K562 (cell line): ENCODE measurements at regions not wholly inside any gene's neighbourhood (a gene's known extent, or its start where the extent isn't known, plus 50 kb on each side); places are given as distances from the start of the nearest gene placed in this dataset.

ENCODE experiments used
- BDP1 ChIP-seq: IDR thresholded peaks from 3 replicates; pipeline ENCODE4 v1.6.1; 2011; ENCODE audit not compliant: insufficient read length, insufficient read depth
- CEBPB ChIP-seq: fragments of 450-650 bp; IDR thresholded peaks from 2 replicates; pipeline ENCODE4 v1.6.1; 2016; ENCODE audit warnings: missing genetic modification characterization, missing compliant biosample characterization
- CEBPG ChIP-seq, 3 experiments: fragments of 200-800 bp in 1 of 3; sonication (Bioruptor generic) in 1 of 3; sonication (generic) in 1 of 3; formaldehyde crosslinking in 1 of 3; IDR thresholded peaks in 2 of 3; conservative IDR thresholded peaks in 1 of 3; 2 replicates each; pipeline versions ENCODE4 v1.6.1 to v1.8.0; 2016 to 2022; ENCODE audit warnings: missing compliant biosample characterization in 2 of 3, missing genetic modification characterization in 2 of 3, mild to moderate bottlenecking in 1 of 3, missing genetic modification reagents in 1 of 3
- CHD1 ChIP-seq: fragments of 200-600 bp; sonication (generic); IDR thresholded peaks from one replicate; pipeline ENCODE4 v1.6.1; 2012; ENCODE audit warnings: mild to moderate bottlenecking, moderate library complexity, low read length, inconsistent platforms
- COPS2 ChIP-seq: fragments of 450-650 bp; conservative IDR thresholded peaks from 2 replicates; pipeline ENCODE4 v1.6.1; 2016; ENCODE audit warnings: mild to moderate bottlenecking, moderate library complexity
- HNRNPL ChIP-seq: fragments of 200-400 bp; formaldehyde crosslinking; IDR thresholded peaks from 2 replicates; pipeline ENCODE4 v1.6.1; 2017; ENCODE audit warnings: low read depth, mild to moderate bottlenecking, low read length
- KDM4B ChIP-seq, 2 experiments: fragments of 450-650 bp in 1 of 2; sonication (generic) in 1 of 2; IDR thresholded peaks; 2 replicates each; pipeline ENCODE4 v1.6.1; 2016 to 2017; ENCODE audit warnings: borderline replicate concordance in 2 of 2, antibody characterized with exemption in 1 of 2, low read depth in 1 of 2, mild to moderate bottlenecking in 1 of 2
- MAZ ChIP-seq, 2 experiments: fragments of 450-650 bp in 1 of 2; sonication (generic) in 1 of 2; formaldehyde crosslinking; IDR thresholded peaks in 1 of 2; conservative IDR thresholded peaks in 1 of 2; 2 replicates each; pipeline versions ENCODE4 v1.4.0 to v1.5.0; 2020; ENCODE audit warnings: mild to moderate bottlenecking in 1 of 2, missing genetic modification reagents in 1 of 2
- NFIC ChIP-seq: fragments of 450-650 bp; IDR thresholded peaks from 2 replicates; pipeline ENCODE4 v1.6.1; 2017; ENCODE audit warnings: mild to moderate bottlenecking, inconsistent platforms
- POLR3A ChIP-seq: IDR thresholded peaks from 2 replicates; pipeline ENCODE4 v1.6.1; 2011; ENCODE audit warnings: borderline replicate concordance, mild to moderate bottlenecking, moderate library complexity; ENCODE audit not compliant: insufficient read length, insufficient read depth; ENCODE audit errors: extremely low read depth
- RBBP5 ChIP-seq: fragments of 200-600 bp; sonication (generic); IDR thresholded peaks from 2 replicates; pipeline ENCODE4 v1.6.1; 2012; ENCODE audit warnings: borderline replicate concordance, mild to moderate bottlenecking, low read length, control low read depth, inconsistent platforms; ENCODE audit not compliant: insufficient read depth, poor library complexity, severe bottlenecking
- STAT5A ChIP-seq: IDR thresholded peaks from 2 replicates; pipeline ENCODE4 v1.6.1; 2012; ENCODE audit warnings: low read length, inconsistent platforms, borderline replicate concordance
- TBP ChIP-seq: optimal IDR thresholded peaks from 2 replicates; pipeline ENCODE3; 2011; ENCODE audit warnings: low read depth, low read length, improper control_type of control experiment
- TEAD4 ChIP-seq, 2 experiments: sonication (generic) in 1 of 2; formaldehyde crosslinking in 1 of 2; IDR thresholded peaks; 2 replicates each; pipeline versions ENCODE4 v1.6.1 to v1.8.0; 2012 to 2022; ENCODE audit warnings: borderline replicate concordance in 1 of 2, inconsistent platforms in 1 of 2, low read length in 1 of 2, mild to moderate bottlenecking in 1 of 2, missing genetic modification reagents in 1 of 2
- TF ChIP-seq, protein P1 (sequence below): fragments of 200-800 bp; sonication (Bioruptor generic); IDR thresholded peaks from 2 replicates; pipeline ENCODE4 v1.6.1; 2016; ENCODE audit warnings: missing genetic modification characterization, missing compliant biosample characterization
- TF ChIP-seq, protein P2 (sequence below): fragments of 250-450 bp; sonication (Bioruptor Pico); IDR thresholded peaks from 2 replicates; pipeline ENCODE4 v1.8.0; 2022; ENCODE audit warnings: inconsistent platforms
- TF ChIP-seq, protein P3 (sequence below): sonication (generic); formaldehyde crosslinking; IDR thresholded peaks from 2 replicates; pipeline ENCODE4 v1.8.1; 2023; ENCODE audit warnings: mild to moderate bottlenecking, missing genetic modification reagents

DNA sequence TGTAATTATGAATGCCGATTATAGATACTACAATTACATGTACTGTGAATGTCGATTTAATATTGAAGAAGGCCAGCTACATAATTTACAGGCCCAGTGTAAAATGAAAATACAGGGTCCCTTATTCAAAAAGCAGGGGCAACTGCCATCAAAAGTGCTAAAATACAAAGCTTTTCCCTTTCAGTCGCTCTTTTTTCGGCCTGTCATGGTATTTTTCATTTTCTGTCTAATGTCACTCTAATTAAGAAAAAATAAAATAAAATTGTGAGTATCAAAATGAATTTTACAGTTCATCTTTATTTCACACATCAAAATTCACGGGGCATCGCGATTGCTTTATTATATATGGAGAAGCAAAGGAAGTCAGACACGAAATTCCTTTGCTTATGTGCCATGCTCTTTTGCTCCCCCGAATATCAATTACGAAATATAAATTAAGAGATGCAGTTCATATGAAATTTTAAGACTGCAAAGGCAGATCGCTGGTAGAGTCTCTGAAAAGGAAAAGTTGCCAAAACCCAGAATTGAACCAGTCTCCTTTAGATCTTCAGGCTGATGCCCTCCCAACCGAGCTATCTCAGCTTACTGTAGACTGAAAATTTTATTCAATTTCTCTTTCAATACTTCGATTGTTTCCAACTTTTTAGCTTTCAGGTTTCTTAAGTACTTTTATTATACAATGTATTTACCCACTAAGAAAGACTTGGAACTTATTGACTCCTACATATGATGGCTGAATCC lies 197.0 kb downstream of the TRIM27 start (continued):
- peak; percentile 64 for TF ChIP-seq CHD1
- TF ChIP-seq POLR3A: peak; percentile 81
- peak; percentile 13 for TF ChIP-seq BDP1
- no peak for TF ChIP-seq COPS2
- TF ChIP-seq TEAD4 (IDR thresholded peaks at IDR 0.05; ENCODE audit: low read length): peak; percentile 49; the same call in 1 of the 2 replicates
- TF ChIP-seq TEAD4 (CRISPR knock-in tag; IDR thresholded peaks at IDR 0.05; ENCODE audit: borderline replicate concordance): no peak
- TF ChIP-seq NFIC: peak; percentile 35; the same call in 1 of the 2 replicates
- TF ChIP-seq, protein P1, sequence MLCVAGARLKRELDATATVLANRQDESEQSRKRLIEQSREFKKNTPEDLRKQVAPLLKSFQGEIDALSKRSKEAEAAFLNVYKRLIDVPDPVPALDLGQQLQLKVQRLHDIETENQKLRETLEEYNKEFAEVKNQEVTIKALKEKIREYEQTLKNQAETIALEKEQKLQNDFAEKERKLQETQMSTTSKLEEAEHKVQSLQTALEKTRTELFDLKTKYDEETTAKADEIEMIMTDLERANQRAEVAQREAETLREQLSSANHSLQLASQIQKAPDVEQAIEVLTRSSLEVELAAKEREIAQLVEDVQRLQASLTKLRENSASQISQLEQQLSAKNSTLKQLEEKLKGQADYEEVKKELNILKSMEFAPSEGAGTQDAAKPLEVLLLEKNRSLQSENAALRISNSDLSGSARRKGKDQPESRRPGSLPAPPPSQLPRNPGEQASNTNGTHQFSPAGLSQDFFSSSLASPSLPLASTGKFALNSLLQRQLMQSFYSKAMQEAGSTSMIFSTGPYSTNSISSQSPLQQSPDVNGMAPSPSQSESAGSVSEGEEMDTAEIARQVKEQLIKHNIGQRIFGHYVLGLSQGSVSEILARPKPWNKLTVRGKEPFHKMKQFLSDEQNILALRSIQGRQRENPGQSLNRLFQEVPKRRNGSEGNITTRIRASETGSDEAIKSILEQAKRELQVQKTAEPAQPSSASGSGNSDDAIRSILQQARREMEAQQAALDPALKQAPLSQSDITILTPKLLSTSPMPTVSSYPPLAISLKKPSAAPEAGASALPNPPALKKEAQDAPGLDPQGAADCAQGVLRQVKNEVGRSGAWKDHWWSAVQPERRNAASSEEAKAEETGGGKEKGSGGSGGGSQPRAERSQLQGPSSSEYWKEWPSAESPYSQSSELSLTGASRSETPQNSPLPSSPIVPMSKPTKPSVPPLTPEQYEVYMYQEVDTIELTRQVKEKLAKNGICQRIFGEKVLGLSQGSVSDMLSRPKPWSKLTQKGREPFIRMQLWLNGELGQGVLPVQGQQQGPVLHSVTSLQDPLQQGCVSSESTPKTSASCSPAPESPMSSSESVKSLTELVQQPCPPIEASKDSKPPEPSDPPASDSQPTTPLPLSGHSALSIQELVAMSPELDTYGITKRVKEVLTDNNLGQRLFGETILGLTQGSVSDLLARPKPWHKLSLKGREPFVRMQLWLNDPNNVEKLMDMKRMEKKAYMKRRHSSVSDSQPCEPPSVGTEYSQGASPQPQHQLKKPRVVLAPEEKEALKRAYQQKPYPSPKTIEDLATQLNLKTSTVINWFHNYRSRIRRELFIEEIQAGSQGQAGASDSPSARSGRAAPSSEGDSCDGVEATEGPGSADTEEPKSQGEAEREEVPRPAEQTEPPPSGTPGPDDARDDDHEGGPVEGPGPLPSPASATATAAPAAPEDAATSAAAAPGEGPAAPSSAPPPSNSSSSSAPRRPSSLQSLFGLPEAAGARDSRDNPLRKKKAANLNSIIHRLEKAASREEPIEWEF (CRISPR knock-in tag): peak; percentile 61; the same call in 1 of the 2 replicates
- no peak for TF ChIP-seq KDM4B (IDR thresholded peaks at IDR 0.05; ENCODE audit: borderline replicate concordance in 2 of 2, low read depth in 1 of 2)
- TF ChIP-seq STAT5A: peak; percentile 11; the same call in 1 of the 2 replicates
- TF ChIP-seq RBBP5: no peak
- TF ChIP-seq, protein P2, sequence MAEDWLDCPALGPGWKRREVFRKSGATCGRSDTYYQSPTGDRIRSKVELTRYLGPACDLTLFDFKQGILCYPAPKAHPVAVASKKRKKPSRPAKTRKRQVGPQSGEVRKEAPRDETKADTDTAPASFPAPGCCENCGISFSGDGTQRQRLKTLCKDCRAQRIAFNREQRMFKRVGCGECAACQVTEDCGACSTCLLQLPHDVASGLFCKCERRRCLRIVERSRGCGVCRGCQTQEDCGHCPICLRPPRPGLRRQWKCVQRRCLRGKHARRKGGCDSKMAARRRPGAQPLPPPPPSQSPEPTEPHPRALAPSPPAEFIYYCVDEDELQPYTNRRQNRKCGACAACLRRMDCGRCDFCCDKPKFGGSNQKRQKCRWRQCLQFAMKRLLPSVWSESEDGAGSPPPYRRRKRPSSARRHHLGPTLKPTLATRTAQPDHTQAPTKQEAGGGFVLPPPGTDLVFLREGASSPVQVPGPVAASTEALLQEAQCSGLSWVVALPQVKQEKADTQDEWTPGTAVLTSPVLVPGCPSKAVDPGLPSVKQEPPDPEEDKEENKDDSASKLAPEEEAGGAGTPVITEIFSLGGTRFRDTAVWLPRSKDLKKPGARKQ (CRISPR knock-in tag): peak; percentile 1; the same call in 1 of the 2 replicates
- no peak for TF ChIP-seq HNRNPL
- TF ChIP-seq, protein P3, sequence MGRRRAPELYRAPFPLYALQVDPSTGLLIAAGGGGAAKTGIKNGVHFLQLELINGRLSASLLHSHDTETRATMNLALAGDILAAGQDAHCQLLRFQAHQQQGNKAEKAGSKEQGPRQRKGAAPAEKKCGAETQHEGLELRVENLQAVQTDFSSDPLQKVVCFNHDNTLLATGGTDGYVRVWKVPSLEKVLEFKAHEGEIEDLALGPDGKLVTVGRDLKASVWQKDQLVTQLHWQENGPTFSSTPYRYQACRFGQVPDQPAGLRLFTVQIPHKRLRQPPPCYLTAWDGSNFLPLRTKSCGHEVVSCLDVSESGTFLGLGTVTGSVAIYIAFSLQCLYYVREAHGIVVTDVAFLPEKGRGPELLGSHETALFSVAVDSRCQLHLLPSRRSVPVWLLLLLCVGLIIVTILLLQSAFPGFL (CRISPR knock-in tag): no peak
- no peak for TF ChIP-seq CEBPG (CRISPR knock-in tag; IDR thresholded peaks at IDR 0.05)
- 0 out of 4 replicates have a peak, but pooled peaks have one; percentile 10 to 46 for TF ChIP-seq CEBPG (tag; conservative IDR thresholded peaks at IDR 0.05 in 1 of 2, IDR thresholded peaks at IDR 0.05 in 1 of 2)
- TF ChIP-seq MAZ (CRISPR knock-in tag; conservative IDR thresholded peaks at IDR 0.05 in 1 of 2, IDR thresholded peaks at IDR 0.05 in 1 of 2): 0 out of 4 replicates have a peak, but pooled peaks of 1 of the 2 experiments have one; percentile 4
- TF ChIP-seq CEBPB (tag): 0 out of 2 replicates have a peak, but pooled peaks have one; percentile 28
- TF ChIP-seq TBP: peak; percentile 98
